ENCODE measurements at regions not wholly inside any gene's neighbourhood (a gene's known extent, or its start where the extent isn't known, plus 50 kb on each side); places are given as distances from the start of the nearest gene placed in this dataset.

GRCh38 chr1:4164965-4165364, 264.9 kb upstream of the C1orf174 start:
- TF ChIP-seq YY1 (IDR thresholded peaks at IDR 0.05; ENCODE audit: insufficient read depth, insufficient read length) = no peak
- no peak for TF ChIP-seq ZNF274 (IDR thresholded peaks at IDR 0.05; ENCODE audit: low read depth, low read length)

Data from NT2/D1 (cell line).